ENCODE measurements at regions not wholly inside any gene's neighbourhood (a gene's known extent, or its start where the extent isn't known, plus 50 kb on each side); places are given as distances from the start of the nearest gene placed in this dataset.
A peak's percentile ranks its signal among the peaks of the same experiment; 100 is the strongest.

GRCh38 chr16:74073456-74073855 lies 223.2 kb upstream of the PSMD7 start:
- ATAC-seq (peak; percentile 74 to 95 (median 88)), DNase-seq (peak in 2 of 3 donors; percentile 48 to 61)
- no peaks in the 10 kb centered on the region for H3K27me3 ChIP-seq
- peaks cover 0 to 6% (median 0%) of the 10 kb centered on the region in 4 donors for H3K4me1 ChIP-seq
- 69% methylated on average over 3 of the region's 3 CpGs for WGBS (ENCODE audit: insufficient coverage, low coverage, low lambda C conversion rate, missing lambda C conversion rate)
- H3K36me3 ChIP-seq: no peaks in the 10 kb centered on the region
- TF ChIP-seq CTCF (IDR thresholded peaks at IDR 0.05): no peak
- TF ChIP-seq POLR2A (IDR thresholded peaks at IDR 0.05): no peak
- H3K27ac ChIP-seq: no peak overlapping the region
- no peak overlapping the region for H3K4me3 ChIP-seq
- no peaks in the 10 kb centered on the region for H3K9me3 ChIP-seq
- intact Hi-C loops (cut with DNase I): no loop called here

GRCh38 chr16:74071996-74072535 lies 224.5 kb upstream of the PSMD7 start:
- Histone ChIP-seq H3K9me3 (no peaks in the 10 kb centered on the region), H3K36me3 (no peaks in the 10 kb centered on the region), H3K27me3 (no peaks in the 10 kb centered on the region), H3K4me3 (no peak overlapping the region), H3K27ac (no peak overlapping the region), H3K4me1 (peaks cover 0 to 6% (median 0%) of the 10 kb centered on the region in 4 donors)
- intact Hi-C loops (cut with DNase I): no loop called here
- ATAC-seq (peak in 1 of 4 donors; percentile 53), DNase-seq (no peak)
- 72% methylated on average over 8 of the region's 8 CpGs for WGBS (ENCODE audit: insufficient coverage, low coverage, low lambda C conversion rate, missing lambda C conversion rate)
- TF ChIP-seq POLR2A (IDR thresholded peaks at IDR 0.05): no peak
- TF ChIP-seq CTCF (IDR thresholded peaks at IDR 0.05): no peak

- Histone ChIP-seq H3K4me1 (peaks cover 0 to 6% (median 0%) of the 10 kb centered on the region in 4 donors), H3K9me3 (no peaks in the 10 kb centered on the region), H3K27me3 (no peaks in the 10 kb centered on the region), H3K4me3 (no peak overlapping the region), H3K27ac (no peak overlapping the region), H3K36me3 (no peaks in the 10 kb centered on the region)
- intact Hi-C loops (cut with DNase I): no loop called here
- 30% methylated on average over 2 of the region's 10 CpGs for WGBS (ENCODE audit: insufficient coverage, low coverage, low lambda C conversion rate, missing lambda C conversion rate)
- no peak for DNase-seq
- no peak for ATAC-seq
- TF ChIP-seq POLR2A (IDR thresholded peaks at IDR 0.05): no peak
- TF ChIP-seq CTCF (IDR thresholded peaks at IDR 0.05): no peak
These were observed 226.4 kb upstream of the PSMD7 start for GRCh38 chr16:74070237-74070636.

- no peaks in the 10 kb centered on the region for H3K36me3 ChIP-seq
- intact Hi-C loops (cut with DNase I): loop anchor here in 1 of 2 donors (10.0 kb wide), 1 partner anchor 161 kb away; no protein-coding TSS in a partner anchor
- H3K9me3 ChIP-seq: no peaks in the 10 kb centered on the region
- DNase-seq: no peak
- WGBS (ENCODE audit: insufficient coverage, low coverage, low lambda C conversion rate, missing lambda C conversion rate): 25% methylated on average over 5 of the region's 5 CpGs
- no peaks in the 10 kb centered on the region for H3K4me1 ChIP-seq
- peak; percentile 42 to 82 (median 50) for ATAC-seq
- H3K4me3 ChIP-seq: no peak overlapping the region
- H3K27ac ChIP-seq: no peak overlapping the region
- H3K27me3 ChIP-seq: peaks cover 0 to 5% of the 10 kb centered on the region in 2 donors
- no peak for TF ChIP-seq POLR2A (IDR thresholded peaks at IDR 0.05)
- TF ChIP-seq CTCF (IDR thresholded peaks at IDR 0.05): peak; percentile 23 to 48 (median 39)
These were observed 232.4 kb upstream of the PSMD7 start for GRCh38 chr16:74064120-74064735.

All from right lobe of liver (tissue), 6 donors.